Upper lobe of left lung (tissue), 4 donors: ENCODE measurements at regions not wholly inside any gene's neighbourhood (a gene's known extent, or its start where the extent isn't known, plus 50 kb on each side); places are given as distances from the start of the nearest gene placed in this dataset.

Experiments
- CTCF ChIP-seq, 6 experiments: fragments of 450-650 bp in 4 of 6; fragments of 200-600 bp in 2 of 6; sonication (generic) in 2 of 6; IDR thresholded peaks; one replicate each; pipeline ENCODE4 v1.5.1; 2016 to 2019; ENCODE audit warnings: antibody characterized with exemption in 6 of 6
- EP300 ChIP-seq, 4 donors: sonication (generic); formaldehyde crosslinking; IDR thresholded peaks; one replicate each; pipeline ENCODE4 v1.5.1; 2017; ENCODE audit warnings: antibody characterized with exemption in 4 of 4, control low read depth in 2 of 4
- POLR2A ChIP-seq, 4 donors: fragments of 450-650 bp; IDR thresholded peaks; one replicate each; pipeline ENCODE4 v1.5.1; 2016 to 2017; ENCODE audit warnings: antibody characterized with exemption in 4 of 4, mild to moderate bottlenecking in 2 of 4
- POLR2AphosphoS5 ChIP-seq, 2 donors: sonication (generic); formaldehyde crosslinking; IDR thresholded peaks; one replicate each; pipeline ENCODE4 v1.5.1; 2017; ENCODE audit warnings: antibody characterized with exemption in 2 of 2

DNA sequence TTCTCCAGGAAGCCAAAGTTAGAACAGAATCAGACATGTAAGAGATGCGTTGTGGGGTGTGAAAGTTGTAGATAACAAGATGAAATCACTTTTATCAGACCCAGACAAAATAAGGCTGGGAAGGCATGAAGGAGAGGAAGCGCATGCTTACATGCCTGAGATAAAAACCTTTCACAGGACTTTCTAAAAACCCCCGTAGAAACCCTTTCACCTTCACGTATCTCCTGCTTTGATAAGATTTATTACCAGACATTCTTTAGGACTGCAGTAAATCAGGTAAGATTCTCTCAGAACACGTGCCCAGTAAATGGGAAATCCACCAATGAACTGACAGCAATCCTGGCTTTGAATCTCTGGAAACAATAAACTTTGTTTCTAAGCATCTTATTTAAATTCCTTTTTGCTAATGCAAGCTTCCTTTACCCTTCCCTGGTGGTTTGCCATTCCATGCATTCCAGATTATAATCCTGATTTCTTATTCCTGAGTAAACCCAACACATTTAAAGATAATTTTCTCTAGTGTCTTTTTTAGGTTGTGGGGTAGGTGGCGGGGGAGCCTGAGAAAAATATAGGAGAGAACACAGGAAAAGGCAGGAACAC, 254.6 kb upstream of the LDB2 start:
- TF ChIP-seq POLR2A (IDR thresholded peaks at IDR 0.05) (no peak), POLR2AphosphoS5 (IDR thresholded peaks at IDR 0.05) (no peak), CTCF (IDR thresholded peaks at IDR 0.05) (no peak), EP300 (IDR thresholded peaks at IDR 0.05) (no peak)
